ENCODE measurements at regions not wholly inside any gene's neighbourhood (a gene's known extent, or its start where the extent isn't known, plus 50 kb on each side); places are given as distances from the start of the nearest gene placed in this dataset.
A peak's percentile ranks its signal among the peaks of the same experiment; 100 is the strongest.
"Not testable (repeated sequence)": the region's sequence is repeated elsewhere in the genome, so short reads cannot be mapped to it uniquely, and the experiment has no call there.

GRCh38 chr16:21505751-21506520 is 93.4 kb upstream of the METTL9 start:
- peaks cover 0 to 13% (median 0%) of the 10 kb centered on the region in 5 donors for H3K4me1 ChIP-seq (ENCODE audit: control insufficient read depth in 5 of 5, insufficient read depth in 5 of 5, low read length in 5 of 5)
- not testable (repeated sequence) for H3K4me3 ChIP-seq; H3K27me3 ChIP-seq (ENCODE audit: control insufficient read depth in 3 of 3, insufficient read depth in 3 of 3, low read length in 2 of 3); H3K36me3 ChIP-seq (ENCODE audit: control insufficient read depth in 4 of 4, insufficient read depth in 4 of 4, low read length in 4 of 4); H3K9me3 ChIP-seq (ENCODE audit: control insufficient read depth in 4 of 4, insufficient read depth in 3 of 4, low read length in 3 of 4); H3K9ac ChIP-seq (ENCODE audit: insufficient read depth in 1 of 2, low read length in 2 of 2); H3K27ac ChIP-seq (ENCODE audit: low read depth in 1 of 2, low read length in 1 of 2); ATAC-seq (ENCODE audit: insufficient read depth, low FRiP score); DNase-seq
- WGBS, 2 donors, result 68 to 75% methylated on average over 6 of the region's 6 CpGs

- not testable (repeated sequence) for H3K4me3 ChIP-seq; H3K27me3 ChIP-seq (ENCODE audit: control insufficient read depth in 3 of 3, insufficient read depth in 3 of 3, low read length in 2 of 3); ATAC-seq (ENCODE audit: insufficient read depth, low FRiP score); H3K36me3 ChIP-seq (ENCODE audit: control insufficient read depth in 4 of 4, insufficient read depth in 4 of 4, low read length in 4 of 4); H3K9ac ChIP-seq (ENCODE audit: insufficient read depth in 1 of 2, low read length in 2 of 2); H3K9me3 ChIP-seq (ENCODE audit: control insufficient read depth in 4 of 4, insufficient read depth in 3 of 4, low read length in 3 of 4); H3K27ac ChIP-seq (ENCODE audit: low read depth in 1 of 2, low read length in 1 of 2)
- H3K4me1 ChIP-seq (ENCODE audit: control insufficient read depth in 5 of 5, insufficient read depth in 5 of 5, low read length in 5 of 5), result peaks cover 0 to 17% (median 0%) of the 10 kb centered on the region in 5 donors
- 39 to 65% methylated on average over 23 of the region's 23 CpGs for WGBS, 2 donors
- peak in 1 of 3 donors; percentile 9 for DNase-seq
Observed at GRCh38 chr16:21506857-21507456, 92.4 kb upstream of the METTL9 start.

- Histone ChIP-seq H3K4me1 (ENCODE audit: control insufficient read depth in 5 of 5, insufficient read depth in 5 of 5, low read length in 5 of 5) (peaks cover 0 to 22% (median 0%) of the 10 kb centered on the region in 5 donors), H3K36me3 (ENCODE audit: control insufficient read depth in 4 of 4, insufficient read depth in 4 of 4, low read length in 4 of 4) (peaks cover 0 to 10% (median 0%) of the 10 kb centered on the region in 4 donors)
- ATAC-seq (ENCODE audit: insufficient read depth, low FRiP score); H3K27me3 ChIP-seq (ENCODE audit: control insufficient read depth in 3 of 3, insufficient read depth in 3 of 3, low read length in 2 of 3); H3K4me3 ChIP-seq; H3K9me3 ChIP-seq (ENCODE audit: control insufficient read depth in 4 of 4, insufficient read depth in 3 of 4, low read length in 3 of 4); DNase-seq; H3K9ac ChIP-seq (ENCODE audit: insufficient read depth in 1 of 2, low read length in 2 of 2); H3K27ac ChIP-seq (ENCODE audit: low read depth in 1 of 2, low read length in 1 of 2): not testable (repeated sequence)
- WGBS, 2 donors, result 85 to 86% methylated on average over 15 of the region's 15 CpGs
Observed at GRCh38 chr16:21507631-21508305, 91.6 kb upstream of the METTL9 start.

GRCh38 chr16:21508661-21509436 is 90.5 kb upstream of the METTL9 start:
- WGBS, 2 donors, result 74 to 76% methylated on average over 17 of the region's 17 CpGs
- H3K9me3 ChIP-seq (ENCODE audit: control insufficient read depth in 4 of 4, insufficient read depth in 3 of 4, low read length in 3 of 4); H3K4me3 ChIP-seq; H3K9ac ChIP-seq (ENCODE audit: insufficient read depth in 1 of 2, low read length in 2 of 2); DNase-seq; ATAC-seq (ENCODE audit: insufficient read depth, low FRiP score); H3K27me3 ChIP-seq (ENCODE audit: control insufficient read depth in 3 of 3, insufficient read depth in 3 of 3, low read length in 2 of 3): not testable (repeated sequence)
- peaks cover 0 to 10% (median 0%) of the 10 kb centered on the region in 4 donors for H3K36me3 ChIP-seq (ENCODE audit: control insufficient read depth in 4 of 4, insufficient read depth in 4 of 4, low read length in 4 of 4)
- peaks cover 0 to 24% (median 6%) of the 10 kb centered on the region in 5 donors for H3K4me1 ChIP-seq (ENCODE audit: control insufficient read depth in 5 of 5, insufficient read depth in 5 of 5, low read length in 5 of 5)
- H3K27ac ChIP-seq (ENCODE audit: low read depth in 1 of 2, low read length in 1 of 2), result peak overlapping the region in 1 of 2 donors; percentile 35

GRCh38 chr16:21509437-21510086 is 89.8 kb upstream of the METTL9 start:
- Histone ChIP-seq H3K27ac (ENCODE audit: low read depth in 1 of 2, low read length in 1 of 2) (peak overlapping the region; percentile 3 to 58), H3K4me1 (ENCODE audit: control insufficient read depth in 5 of 5, insufficient read depth in 5 of 5, low read length in 5 of 5) (peaks cover 0 to 27% (median 12%) of the 10 kb centered on the region in 5 donors), H3K36me3 (ENCODE audit: control insufficient read depth in 4 of 4, insufficient read depth in 4 of 4, low read length in 4 of 4) (peaks cover 0 to 10% (median 0%) of the 10 kb centered on the region in 4 donors)
- WGBS, 2 donors, result 67 to 76% methylated on average over 10 of the region's 10 CpGs
- DNase-seq; H3K9me3 ChIP-seq (ENCODE audit: control insufficient read depth in 4 of 4, insufficient read depth in 3 of 4, low read length in 3 of 4); H3K4me3 ChIP-seq; H3K27me3 ChIP-seq (ENCODE audit: control insufficient read depth in 3 of 3, insufficient read depth in 3 of 3, low read length in 2 of 3); H3K9ac ChIP-seq (ENCODE audit: insufficient read depth in 1 of 2, low read length in 2 of 2): not testable (repeated sequence)
- peak; percentile 49 for ATAC-seq (ENCODE audit: insufficient read depth, low FRiP score)

GRCh38 chr16:21510869-21511255 is 88.5 kb upstream of the METTL9 start:
- peaks cover 0 to 27% (median 12%) of the 10 kb centered on the region in 5 donors for H3K4me1 ChIP-seq (ENCODE audit: control insufficient read depth in 5 of 5, insufficient read depth in 5 of 5, low read length in 5 of 5)
- not testable (repeated sequence) for H3K9ac ChIP-seq (ENCODE audit: insufficient read depth in 1 of 2, low read length in 2 of 2); H3K27me3 ChIP-seq (ENCODE audit: control insufficient read depth in 3 of 3, insufficient read depth in 3 of 3, low read length in 2 of 3); ATAC-seq (ENCODE audit: insufficient read depth, low FRiP score); H3K9me3 ChIP-seq (ENCODE audit: control insufficient read depth in 4 of 4, insufficient read depth in 3 of 4, low read length in 3 of 4); DNase-seq; H3K4me3 ChIP-seq
- WGBS, 2 donors, result 92 to 95% methylated on average over 4 of the region's 4 CpGs
- peak overlapping the region in 1 of 2 donors; percentile 38 for H3K27ac ChIP-seq (ENCODE audit: low read depth in 1 of 2, low read length in 1 of 2)
- peaks cover 0 to 12% (median 0%) of the 10 kb centered on the region in 4 donors for H3K36me3 ChIP-seq (ENCODE audit: control insufficient read depth in 4 of 4, insufficient read depth in 4 of 4, low read length in 4 of 4)

Data from lung (tissue), 9 donors.